ELR (cell line): ENCODE measurements at regions not wholly inside any gene's neighbourhood (a gene's known extent, or its start where the extent isn't known, plus 50 kb on each side); places are given as distances from the start of the nearest gene placed in this dataset.

Experiments
- DNase-seq: peaks from one replicate; pipeline ENCODE4 v3.0.0-alpha.2; 2015; ENCODE audit warnings: low read depth

DNA sequence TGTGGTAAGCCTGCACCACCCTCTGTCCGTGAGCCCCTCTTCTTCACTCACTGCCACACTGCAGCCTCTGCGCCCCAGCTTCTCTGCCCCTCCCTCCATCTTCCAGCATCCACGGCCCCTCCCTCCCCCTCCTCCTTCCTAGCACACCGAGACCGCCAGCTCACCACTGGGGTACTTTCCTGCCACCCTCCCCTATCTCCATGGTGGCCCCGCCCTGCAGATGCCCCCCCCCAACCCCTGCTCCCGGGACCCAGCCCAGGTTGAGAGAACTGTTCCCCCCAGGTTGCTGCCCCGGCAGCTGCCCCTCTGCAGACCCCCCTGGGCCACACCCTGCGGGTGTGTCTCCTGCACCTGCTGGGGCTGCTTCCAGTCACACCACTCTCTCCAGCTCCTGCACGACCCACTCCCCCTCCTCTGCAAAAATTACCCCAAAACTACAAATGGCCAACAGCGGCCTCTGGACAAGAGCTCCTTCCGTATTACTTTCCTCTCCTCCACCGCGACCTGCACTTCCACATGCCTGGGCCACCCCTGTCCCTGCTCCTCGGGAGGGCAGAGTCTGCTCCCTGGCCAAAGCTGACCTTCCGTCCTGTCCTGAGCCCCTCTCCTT lies 209.2 kb upstream of the PPP2R2D start:
- no peak for DNase-seq

DNA sequence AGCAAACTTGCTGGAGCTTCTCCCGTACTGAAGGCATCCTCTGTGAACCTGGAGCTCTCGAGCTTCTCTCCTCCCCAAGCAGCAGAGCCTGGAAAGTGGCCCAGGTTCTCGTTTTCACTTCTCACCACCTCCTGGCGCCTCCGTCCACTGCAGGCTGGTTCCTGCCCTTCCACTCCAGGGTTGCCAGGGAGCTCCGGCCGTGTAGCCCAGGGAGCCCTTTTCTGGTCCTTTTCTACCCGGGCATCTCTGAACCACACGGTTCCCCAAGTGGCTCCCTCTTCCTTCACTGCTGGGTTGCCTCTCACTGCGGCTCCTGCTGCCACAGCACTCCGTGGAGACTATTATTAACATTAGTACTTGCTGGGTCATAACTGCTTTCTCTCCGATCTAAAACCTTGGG lies 208.6 kb upstream of the PPP2R2D start:
- DNase-seq: no peak

- DNase-seq: no peak
Measured at GRCh38 chr10:131692686-131693334, 208.0 kb upstream of the PPP2R2D start.

- no peak for DNase-seq
Measured at GRCh38 chr10:131693766-131694165, 207.0 kb upstream of the PPP2R2D start.

GRCh38 chr10:131694168-131694780 lies 206.5 kb upstream of the PPP2R2D start:
- no peak for DNase-seq

DNA sequence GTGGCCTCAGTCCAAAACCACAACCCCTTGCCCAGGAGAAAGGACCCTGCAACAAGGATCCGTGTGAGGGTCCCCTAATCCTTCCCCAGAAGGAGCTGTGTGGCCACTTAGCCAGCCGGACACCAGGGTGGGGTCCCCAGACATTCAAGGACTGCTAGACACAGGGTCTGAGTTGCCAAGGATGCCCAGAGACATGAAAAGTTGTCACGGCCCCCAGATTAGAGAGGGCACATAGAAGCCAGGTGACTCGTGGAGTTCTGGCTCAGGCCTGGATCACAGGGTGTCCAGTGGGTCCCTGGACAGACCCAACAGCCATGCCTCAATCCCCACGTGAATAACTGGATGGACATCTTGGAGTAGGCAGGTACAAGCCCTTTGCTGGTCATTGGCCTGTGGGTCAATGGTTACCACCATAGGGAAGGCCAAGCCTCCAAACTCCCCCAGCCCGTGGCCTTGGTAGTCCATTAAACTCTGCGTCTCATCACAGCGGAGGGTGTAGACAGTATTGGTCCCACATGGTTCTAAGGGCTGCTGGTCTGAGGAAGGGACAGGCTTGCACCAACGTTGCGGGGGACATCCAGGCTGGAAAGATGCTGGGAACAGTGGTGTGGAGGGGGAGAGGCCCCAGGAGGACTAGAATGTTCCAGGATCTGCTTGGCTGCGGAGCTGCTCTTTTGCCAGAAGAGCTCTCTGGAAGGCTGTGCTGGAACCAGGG lies 205.9 kb upstream of the PPP2R2D start:
- DNase-seq: no peak

DNA sequence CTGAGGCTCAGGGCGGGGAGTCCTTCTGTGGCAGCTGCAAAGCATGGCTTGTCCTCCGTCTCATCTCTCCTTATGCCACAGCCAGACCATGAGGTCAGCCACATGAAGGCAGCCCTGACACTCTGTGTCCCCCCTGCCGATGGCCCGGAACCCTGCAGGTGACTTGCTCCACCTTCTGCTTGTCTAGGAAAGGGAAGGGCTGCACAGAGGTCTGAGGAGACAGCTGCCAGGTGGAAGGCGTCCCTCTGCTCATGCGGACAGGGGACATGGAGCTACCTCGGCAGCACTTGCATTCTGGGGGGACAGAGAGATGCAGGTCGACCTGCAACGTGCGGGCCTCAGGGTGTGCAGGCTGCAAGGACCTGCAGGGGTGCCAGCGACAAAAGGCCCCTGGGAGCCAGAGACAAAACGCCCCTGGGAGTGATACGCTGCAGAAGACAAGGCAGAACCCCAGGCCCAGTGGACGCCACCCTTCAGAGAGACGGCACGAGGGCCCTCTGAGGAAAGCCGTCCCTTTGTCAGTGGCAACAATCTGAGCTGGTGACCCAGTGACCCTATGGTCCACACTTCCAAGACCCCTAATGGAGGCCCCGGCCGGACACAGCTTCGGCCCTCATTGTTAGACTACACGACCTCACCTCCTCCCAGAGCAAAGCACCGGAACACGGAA lies 205.2 kb upstream of the PPP2R2D start:
- DNase-seq: no peak

- DNase-seq: no peak
Measured at GRCh38 chr10:131697476-131698128, 203.2 kb upstream of the PPP2R2D start.

DNA sequence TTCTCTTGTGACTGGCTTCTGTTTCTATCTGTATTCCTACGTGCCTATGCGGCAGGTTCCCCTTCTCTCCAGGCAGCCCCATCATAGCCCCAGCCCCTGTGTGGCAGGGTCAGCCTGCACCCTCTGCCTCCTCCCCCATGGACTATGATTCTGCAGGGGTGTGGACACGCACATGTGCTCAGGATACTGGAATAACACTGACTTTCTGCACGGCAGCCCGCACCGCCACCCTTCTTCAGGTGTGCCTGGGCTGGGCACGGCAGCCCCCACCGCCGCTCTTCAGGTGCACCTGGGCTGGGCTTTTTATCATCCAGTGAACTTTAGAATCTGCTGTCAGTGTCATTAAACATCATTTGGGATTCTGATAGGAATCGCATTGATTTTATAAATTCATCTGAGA lies 202.6 kb upstream of the PPP2R2D start:
- no peak for DNase-seq

DNA sequence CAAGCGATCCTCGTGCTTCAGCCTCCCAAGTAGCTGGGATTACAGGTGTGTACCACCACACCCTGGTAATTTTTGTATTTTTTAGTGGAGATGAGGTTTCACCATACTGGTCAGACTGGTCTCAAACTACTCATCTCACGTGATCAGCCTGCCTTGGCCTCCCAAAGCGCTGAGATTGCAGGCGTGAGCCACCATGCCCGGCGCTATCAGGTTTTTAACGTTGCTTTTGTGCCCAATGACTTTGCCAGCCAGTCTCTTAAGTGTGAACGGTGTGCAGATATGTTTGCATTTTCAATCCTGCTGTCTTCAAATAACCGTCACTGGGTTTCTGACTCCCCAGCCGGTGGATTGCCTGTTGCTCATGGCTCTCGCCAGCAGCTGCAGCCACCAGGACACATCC lies 201.8 kb upstream of the PPP2R2D start:
- DNase-seq: no peak

- DNase-seq: no peak
Measured at GRCh38 chr10:131700032-131700431, 200.8 kb upstream of the PPP2R2D start.

DNA sequence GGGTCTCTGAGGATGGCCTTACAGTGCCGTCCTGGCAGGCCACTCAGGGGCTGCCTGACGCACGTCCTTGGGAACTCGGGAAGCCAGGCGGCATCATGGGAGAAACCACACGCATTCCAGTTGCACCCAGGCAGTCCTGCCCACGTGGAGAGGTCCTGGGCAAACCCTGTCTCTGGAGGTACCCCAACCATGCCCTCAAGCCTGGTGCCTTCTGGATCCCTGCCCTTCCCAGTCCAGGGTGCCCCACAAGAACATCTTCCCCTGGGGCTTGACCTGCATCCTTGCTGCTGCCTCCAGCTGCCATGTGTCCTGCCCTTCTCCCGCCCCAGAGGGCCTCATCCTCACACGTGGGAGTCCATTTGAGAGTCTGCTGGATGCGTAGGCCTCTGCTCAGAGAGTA lies 200.3 kb upstream of the PPP2R2D start:
- DNase-seq: no peak

DNA sequence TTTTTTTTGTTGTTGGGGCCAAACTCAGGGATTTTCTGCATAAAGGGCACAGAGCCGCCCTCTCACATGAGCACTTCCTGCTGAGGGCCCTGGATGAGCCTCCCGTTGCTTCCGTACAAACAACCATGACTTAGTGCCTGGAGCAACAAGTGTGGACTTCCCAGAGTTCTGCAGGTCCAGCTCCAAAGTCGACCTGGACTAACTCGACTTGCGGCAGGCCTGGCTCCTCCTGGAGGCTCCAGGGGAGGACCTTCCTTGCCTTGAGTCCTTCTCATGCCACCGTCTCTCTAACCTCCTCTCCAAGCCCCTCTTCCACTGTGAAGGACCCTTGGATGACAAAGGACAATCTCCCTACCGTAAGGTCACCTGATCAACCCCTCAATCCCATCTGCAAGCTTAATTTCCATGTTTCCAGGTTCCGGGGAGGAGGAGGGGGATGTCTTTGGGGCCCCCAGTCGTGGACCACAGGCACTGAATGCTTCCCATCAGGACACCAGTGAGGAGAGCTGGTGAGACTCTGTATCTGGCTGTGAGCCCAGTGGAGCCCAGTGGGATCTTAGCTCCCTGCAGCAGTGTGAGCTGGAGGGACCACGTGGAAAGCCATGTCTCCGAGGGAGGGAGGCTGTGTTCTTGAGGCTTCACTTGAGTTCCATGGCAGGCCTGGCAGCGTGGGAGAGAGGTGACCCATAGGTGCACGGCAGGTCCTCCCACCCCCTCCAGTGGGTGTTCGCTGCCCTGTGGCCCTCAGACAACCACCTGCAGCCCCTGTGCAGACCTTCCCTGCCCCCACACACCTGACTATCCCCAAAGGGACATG lies 199.5 kb upstream of the PPP2R2D start:
- DNase-seq: no peak

GRCh38 chr10:131702531-131703356 lies 198.1 kb upstream of the PPP2R2D start:
- DNase-seq: no peak

DNA sequence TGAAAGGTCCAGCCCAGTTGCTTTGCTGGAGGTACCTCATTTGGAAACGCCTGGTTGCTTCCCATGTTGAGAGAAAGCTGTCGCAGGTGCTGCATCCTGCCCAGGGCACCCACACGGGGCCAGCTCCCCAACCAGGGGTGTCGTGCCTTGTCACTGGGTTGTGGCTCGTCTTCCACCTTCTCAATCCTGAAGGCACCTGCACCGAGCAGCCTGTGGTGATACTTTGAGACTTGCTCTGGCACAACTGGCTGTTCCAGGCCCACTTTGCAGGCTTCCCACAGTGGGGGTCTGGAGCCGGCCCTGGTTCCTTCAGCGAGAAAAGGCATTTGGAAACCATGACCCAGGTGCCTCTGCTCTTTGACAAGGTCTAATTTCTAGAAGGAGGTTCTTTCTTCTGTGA lies 197.3 kb upstream of the PPP2R2D start:
- no peak for DNase-seq

DNA sequence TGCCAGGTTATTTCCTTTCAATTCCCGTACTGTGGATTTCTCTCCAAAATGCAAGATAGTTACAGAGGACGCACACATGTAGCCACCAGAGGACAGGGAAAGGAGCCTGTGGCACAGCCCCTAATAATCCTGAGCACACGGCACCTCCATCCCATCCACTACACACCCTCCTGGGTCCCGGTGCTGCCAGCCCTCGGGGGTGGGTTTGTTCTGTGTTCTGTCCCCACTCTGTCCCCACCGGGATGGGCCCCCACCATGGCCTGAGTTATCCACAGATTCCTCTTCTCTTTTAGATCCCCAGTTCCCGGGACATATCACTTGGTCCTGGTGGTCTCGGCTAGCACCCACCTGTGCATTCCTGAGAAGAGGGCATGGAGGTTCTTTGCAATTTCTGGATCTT lies 196.9 kb upstream of the PPP2R2D start:
- no peak for DNase-seq

DNA sequence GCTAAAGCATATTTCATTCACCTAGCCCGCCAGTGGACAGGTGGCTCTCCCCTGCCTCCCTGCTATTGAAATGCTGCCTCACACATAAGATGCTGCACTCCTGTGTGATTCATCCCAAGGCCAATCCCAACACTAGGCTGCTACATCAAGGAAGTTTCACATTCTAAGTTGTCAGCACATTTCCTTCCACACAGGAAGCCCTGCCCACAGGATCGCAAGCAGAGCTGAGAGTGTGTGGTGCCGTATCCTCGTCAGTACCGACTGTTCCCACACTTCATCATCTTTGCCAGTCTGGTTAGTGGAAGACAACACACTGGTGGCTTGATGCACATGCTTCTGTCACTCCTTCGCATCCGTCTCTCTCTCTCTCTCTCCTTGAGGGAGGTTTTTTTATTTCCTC lies 194.3 kb upstream of the PPP2R2D start:
- no peak for DNase-seq

- no peak for DNase-seq
Measured at GRCh38 chr10:131706952-131707351, 193.9 kb upstream of the PPP2R2D start.

GRCh38 chr10:131708225-131708880 lies 192.5 kb upstream of the PPP2R2D start:
- no peak for DNase-seq
